ENCODE measurements at regions not wholly inside any gene's neighbourhood (a gene's known extent, or its start where the extent isn't known, plus 50 kb on each side); places are given as distances from the start of the nearest gene placed in this dataset.

DNA sequence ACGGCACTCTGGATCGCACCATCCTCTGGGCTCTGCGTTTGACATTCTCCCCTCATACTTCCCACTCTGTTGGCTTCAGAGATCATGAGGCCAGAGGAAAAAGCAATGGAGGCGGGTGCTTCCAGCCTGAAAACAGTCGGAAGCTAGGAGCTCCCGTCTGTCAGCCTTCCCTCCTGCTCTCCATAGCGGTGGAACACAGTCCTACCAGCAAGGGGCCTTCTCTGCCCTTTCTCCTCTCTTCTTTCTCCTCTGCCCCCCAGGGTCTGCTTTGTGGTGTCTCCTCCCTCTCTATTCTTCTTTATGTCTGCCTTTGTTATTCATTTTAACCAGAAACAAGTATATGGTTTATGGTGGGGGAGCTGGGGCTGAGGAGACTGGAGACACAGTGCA, 152.5 kb upstream of the NFIB start:
- no peak for DNase-seq

DNA sequence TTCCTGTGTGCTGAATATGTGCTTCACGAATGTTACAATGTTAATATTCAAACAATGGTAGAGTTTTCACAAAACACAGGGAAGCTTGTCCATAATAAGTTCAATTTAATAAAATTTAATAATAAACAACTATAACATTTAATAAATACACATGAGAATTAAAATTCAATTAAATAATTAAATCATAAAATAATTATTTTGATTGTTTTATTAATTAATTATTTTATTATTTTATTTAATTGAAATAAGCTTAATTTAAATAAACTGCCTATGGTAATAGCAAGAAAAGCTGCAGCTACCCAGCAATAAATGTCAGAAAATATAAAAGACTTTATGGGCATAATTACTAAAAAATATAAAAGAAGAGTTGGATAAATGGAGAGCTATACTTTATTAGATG, 149.0 kb upstream of the NFIB start:
- DNase-seq = no peak

DNA sequence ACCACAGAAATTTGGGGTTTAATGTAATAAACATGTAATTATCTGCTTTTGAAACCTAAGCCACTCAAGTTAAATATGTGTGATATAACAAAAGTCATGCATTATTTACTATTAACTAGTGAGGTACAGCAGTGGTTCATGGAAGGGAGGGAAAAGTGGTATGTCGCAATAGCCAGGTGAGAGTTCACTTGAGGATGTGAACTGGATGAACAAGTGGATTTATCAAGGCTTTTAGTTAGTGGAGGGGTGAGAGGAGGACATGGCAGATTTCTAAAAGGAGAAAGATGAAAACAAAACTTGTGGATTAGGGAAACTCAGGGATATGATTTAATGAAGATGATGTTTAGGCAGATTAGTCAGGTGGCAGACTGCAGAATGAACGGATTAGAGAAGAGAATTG, 141.3 kb upstream of the NFIB start:
- no peak for DNase-seq

DNA sequence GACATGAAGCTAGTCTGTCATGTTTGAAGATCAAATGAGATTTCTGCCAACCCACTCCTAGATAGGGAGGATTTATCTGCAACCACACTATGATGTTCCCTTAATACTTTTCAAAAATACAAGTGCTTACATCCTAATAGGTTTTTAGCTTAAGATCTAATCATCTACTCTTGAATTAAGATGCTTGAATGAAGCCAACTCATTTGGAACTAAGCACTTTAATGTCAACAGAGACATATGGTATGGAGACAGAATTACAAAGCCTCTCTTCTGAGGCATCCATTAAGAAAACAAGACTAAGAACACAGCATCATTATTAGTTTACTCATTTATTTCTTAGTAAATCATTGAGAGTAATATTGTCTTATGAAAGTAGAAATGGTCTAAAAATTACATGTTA, 139.3 kb upstream of the NFIB start:
- DNase-seq = no peak

DNA sequence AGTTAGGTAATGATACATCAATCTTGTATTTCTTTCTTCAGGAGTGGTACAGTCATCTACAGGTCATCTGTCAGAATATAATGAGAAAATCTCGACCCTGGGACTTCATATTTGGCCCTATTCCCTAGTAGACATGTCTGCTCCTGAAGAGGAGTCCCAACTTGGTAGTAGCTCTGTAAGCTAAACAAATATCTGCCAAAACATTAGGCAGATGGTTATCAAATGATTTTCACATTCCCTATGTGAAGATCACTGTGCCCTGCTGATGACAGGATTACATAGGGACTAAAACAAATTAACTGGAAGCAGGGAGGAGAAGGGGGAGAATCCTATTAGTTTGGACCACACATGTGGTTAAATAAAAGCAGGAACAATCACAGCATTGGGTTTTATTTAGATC, 138.6 kb upstream of the NFIB start:
- DNase-seq = no peak

DNA sequence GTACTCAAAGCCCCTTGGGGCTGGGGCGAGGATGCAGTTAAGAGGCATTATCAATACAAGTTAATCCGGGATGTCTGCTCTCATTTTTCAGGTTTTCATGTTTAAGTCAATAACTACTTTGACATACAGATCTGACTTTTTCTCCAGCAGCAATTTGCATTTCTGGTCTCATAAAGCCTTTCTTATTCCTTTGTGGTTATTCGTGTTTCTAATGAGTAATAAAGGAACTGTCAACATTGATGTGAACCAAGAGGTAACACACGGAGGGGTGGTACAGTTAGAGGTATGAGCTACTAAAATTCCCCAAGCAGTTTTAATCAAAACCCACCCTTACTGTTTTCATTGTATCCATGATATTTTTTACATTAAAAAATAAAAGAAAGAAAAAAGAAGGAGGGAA, 138.0 kb upstream of the NFIB start:
- DNase-seq = no peak

DNA sequence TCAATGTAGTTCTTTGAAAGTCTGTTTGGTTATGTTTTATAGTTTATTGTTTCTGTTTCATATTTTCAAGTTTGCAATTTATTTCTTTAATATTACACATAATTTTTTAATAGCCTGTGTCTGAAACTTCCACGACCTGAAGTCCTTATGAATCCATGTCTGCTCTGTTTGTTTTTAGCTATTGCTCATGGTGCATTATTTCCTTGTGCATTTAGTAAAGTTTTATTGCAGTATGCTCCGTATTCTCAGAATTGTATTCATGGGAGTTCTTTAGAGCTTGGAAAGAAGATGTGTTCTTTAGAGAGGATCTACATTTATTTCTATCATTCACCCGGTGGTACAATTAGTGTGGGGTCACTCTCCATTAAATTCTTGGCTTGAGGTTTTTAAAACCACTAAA, 133.2 kb upstream of the NFIB start:
- no peak for DNase-seq

DNA sequence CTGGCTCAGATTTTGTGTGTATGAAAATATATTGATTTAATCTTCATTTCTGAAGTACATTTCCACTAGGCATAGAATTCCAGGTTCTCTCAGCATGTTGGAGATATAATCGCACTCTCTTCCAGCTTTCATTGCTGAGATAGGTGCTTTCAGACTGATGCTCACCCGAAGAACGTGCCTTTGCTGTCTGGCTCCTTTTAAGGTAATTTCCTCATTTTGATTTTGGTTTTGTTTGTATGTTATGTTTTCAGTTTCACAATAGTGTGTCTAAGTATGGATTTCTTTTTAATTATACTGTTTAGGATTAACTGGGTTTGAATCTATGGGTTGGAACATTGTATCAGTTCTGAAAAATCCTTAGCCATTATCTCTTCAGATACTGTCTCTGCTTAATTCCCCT, 132.0 kb upstream of the NFIB start:
- no peak for DNase-seq

DNA sequence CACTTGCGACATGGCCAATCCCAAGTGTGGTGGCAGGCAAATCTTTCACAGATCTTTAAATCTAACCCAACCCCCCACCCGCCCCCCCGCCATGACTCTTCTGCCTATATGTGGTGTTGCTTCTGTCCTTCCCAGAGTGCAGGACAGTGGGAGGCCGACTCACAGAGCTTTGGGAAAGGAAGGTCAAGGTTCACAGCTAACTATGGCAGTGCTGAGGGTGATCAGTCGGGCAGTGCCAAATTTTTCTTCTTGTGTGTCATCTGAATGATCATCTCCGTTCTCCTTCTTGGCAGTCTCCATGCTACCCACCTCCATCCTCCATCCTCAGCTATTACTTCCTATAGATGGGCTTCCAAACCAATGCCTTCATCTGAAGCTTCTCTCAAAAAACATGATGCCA, 129.0 kb upstream of the NFIB start:
- DNase-seq = no peak

DNA sequence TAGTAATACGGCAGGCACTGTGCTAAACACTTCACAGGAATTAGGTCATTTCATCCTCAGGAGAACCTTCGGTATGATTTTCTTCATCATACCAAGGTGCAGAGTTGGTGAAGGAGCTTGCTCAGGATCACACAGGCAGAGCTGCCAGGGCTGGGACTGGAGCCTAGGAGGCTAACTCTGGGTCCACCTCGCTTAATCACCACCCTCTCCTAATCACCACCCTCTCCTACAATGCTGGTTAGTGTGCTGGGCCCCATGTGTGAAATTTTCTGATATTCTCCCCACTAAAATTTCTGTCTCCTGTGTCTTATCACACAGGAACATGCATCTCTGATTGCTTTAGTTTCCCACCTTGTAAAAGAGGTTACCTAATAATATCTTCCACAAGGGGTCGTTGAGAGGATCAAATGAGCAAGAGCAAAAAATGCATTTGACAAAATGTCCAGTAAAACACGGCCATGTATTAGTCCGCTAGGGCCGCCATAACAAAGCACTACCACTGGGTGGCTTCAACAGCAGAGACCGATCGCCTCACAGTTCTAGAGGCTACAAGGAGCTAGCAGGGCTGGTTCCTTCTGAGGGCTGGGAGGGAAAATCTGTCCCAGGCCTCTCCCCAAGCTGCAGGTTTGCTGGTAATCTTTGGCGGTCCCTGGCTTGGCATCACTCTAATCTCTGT, 128.2 kb upstream of the NFIB start:
- no peak for DNase-seq

DNA sequence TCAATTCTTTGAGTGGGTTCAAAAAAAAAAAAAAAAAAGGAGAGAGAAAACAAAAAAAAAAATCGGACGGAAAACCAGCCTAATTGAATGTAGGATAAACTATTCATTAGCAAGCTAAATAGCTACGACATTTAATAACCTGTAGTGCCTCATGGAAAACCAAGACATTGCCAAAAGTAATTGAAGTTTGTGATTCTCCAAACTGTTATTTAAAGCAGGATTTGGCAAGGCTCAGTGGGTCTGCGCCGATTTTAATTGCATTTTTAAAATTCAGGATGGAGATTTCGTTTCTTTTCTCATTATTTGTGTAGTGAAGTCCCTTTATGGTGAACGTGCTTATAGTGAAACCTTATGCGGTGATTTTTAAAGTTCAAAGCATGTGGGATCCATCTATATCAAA, 127.2 kb upstream of the NFIB start:
- no peak for DNase-seq

DNA sequence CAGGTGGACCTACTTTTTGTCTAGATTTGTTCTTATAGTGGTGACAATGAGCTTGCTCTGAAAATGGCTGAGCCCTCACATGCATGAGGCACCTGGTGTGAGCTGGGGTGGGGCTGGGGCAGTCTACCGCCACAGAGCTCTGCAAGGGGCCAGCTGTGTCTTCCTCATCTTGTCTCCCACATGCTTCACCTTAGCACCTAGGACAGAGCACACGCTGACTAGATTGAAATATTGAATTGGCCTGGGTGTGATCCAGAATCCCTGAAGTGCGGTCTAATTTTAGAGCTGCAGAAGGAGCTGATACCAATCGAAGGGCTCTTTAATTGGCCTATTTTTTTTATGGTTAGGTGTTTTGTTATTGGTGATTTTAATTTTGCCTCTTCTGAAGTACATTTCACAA, 126.1 kb upstream of the NFIB start:
- no peak for DNase-seq

DNA sequence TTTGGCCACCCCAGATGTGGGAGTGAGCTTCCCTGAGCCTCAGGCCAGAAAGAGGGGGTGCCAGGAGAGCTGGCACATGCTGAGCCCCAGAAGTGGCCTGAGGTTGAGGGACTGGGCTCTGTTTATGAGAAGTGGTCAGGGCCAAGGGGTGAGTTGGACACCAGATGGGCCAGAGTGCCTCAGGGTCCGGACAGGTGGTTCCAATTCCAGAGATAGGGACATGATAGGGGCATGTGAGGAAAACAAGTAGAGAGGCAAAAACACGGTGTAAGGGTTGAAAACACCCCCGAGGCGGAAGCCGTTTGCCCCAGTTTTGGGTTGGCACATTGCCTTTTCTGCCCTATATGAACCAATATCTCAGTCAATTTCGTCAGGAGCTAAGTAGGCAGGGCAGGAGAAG, 125.6 kb upstream of the NFIB start:
- no peak for DNase-seq

DNA sequence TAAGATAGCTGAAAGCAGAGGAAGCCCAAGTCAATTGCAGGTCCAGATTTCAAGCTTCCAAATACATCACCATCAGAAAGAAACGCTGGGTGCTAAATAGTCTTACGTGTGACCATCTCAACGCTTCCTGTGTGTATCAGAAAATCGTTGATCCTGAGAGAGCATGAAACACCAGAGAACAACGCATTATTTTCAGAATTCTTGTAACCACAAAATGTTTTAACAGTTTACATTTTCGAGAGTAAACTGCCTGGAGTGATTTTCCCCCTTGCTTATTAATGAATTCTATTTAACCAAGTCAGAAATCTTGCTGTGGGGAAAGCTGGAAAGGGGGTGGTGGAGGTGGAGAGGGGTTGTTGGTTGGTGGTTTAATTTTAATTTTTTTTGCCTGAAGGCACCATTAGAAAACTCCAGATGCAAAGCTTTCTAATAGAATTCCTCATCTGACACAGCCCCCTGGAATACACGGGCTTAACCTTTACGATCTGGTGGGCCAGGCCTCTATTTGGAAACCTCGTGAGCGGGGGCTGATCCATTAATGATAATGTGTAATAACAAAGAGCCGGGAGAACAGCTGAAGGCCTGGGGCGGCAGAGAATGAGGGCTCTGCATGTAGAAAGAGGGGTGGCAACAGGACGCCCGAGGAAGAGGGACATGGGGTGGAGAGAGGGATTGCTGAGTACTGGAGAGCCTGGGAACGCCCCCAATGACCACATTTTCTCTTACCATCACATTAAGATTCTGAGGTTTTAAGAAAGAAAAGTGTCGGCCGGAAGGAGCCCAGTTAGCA, 124.5 kb upstream of the NFIB start:
- DNase-seq = no peak

DNA sequence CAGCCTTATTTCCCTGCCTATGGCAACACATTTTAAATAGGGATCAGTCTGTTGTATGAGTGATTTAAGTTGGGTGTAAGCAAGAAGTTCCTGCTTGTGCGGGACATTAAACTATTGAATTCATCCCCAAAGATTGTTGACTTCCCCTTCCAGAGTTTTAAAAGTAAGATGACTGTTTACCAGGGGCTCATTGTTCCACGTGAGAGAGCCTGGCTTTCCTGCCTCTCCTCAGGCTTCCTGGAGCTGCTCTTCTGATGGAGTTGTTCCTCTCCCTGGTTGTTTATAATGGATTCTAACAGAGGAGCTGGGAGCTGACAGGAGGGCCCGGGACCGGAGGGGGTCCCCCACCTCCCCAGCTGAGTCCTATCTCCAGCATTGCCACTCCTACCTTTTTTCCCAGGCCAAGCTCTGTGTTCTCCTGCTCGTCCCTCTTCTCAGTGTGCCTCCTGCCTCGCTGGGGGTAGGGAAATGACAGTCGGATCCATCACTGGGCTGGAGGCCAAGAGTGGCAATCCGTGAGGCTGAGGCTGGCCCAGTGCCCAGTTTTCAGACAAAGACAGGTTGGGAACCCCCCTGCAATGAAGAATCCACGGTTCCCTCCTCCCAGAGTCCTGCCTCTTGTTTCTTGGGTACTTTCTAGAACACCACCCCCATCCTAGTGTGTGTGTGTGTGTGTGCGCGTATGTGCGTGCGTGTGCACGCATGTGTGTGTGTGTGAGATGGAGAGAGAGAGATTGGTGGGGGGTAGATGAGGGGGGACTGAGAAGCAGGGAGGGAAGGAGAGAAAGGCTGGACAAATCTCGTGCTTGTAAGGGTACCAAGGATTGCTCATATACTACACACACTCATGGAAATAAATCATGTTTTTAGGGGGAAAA, 123.7 kb upstream of the NFIB start:
- peak; percentile 47 for DNase-seq

DNA sequence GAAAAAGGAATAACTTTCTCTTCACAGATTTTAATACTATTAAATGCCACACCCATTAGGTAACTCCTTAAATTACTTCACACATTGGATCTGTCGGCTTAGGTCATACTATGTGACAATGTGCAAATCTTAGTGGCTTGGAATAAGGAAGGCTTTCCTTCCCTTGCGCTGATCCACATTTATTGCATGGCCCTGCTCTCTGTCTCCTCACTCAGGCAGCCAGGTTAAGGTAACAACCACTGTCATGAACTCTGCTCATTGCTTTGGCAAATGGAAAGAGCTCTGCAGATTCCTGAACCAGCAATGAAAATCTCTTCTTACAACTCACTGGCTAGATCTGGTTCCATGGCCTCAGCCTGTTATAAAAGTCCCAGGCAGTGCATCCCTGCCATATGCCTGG, 121.9 kb upstream of the NFIB start:
- no peak for DNase-seq

DNA sequence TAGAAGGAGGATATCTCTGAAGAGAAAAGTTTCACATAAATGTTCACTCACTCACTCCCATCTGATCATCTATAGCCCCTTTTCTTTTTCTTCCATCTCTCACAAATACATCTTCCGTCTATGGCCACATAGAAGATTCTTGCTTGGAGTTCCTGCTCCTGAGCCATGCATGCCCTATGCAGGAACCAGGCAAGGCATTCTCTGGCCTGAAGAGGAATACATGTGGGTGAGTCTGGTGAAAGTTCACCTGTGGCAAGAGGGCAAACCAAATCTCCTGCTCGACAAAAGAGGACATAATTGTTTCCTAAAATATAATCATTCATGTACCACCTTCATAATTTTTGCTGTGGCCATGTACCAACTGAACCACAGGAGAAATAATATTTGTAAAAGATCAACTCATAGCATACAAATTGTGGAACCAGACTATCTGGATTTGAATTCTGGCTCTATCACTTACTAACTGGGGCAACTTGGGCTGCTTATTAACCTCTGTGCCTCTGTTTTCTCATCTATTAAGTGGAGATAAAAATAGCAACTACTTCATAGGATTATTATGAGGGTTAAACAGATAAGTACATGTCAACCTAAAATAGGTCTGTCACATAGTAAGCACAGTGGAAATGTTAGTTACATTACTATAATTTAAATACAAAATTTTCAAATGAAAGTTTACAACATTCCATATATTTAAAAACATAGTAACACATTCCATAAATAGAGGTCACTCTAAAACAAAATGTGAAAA, 121.2 kb upstream of the NFIB start:
- DNase-seq = no peak

DNA sequence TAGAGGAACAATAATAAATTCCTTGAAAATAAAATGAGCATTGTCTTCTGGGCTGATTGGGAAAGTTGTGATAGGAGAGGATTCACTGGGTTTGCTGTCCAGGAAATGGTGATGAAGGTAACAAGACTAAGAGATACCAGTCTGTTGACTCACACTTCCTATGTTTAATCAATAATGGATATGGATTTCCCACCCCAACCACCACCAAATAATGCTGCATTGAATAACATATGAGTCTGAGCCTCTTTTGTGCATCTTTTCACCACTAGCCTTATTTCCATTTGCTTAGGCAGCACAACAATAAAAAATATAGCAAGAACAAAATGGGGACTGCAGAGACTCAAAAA, 120.2 kb upstream of the NFIB start:
- no peak for DNase-seq

DNA sequence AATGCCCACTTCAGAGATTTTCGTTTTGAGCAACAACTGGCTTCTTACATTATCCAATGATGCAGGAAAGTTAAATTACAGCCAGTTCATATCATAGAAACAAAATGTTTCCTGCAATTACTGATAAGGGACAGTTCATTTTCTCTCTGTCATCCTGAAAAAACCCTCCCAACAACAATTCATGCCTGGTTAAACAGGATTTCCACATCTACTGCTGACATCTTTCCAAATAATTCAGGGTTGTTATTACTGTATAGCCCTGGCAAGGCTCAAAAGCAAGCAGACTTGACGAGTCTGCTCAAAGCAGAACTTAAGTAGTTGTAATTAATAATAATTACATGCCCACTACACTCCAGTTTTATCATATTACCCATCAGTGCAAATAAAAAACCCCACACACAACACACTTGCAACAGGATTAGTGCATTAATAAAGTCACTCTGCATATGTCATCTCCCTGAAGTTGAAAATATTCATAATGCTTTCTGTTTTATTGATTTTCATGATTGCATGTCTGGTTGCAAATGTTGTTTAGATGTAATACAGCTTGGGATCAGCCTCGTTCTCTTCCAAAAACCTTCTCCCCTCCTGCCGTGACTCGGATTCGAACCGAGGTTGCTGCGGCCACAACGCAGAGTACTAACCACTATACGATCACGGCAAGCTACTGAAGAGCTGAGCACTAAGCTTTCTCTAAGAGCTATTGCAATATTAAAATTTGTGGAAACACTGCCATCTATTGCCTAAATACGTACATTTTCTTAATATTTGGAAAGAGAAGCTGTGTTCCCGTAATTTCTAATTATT, 119.6 kb upstream of the NFIB start:
- DNase-seq = peak; percentile 33

DNA sequence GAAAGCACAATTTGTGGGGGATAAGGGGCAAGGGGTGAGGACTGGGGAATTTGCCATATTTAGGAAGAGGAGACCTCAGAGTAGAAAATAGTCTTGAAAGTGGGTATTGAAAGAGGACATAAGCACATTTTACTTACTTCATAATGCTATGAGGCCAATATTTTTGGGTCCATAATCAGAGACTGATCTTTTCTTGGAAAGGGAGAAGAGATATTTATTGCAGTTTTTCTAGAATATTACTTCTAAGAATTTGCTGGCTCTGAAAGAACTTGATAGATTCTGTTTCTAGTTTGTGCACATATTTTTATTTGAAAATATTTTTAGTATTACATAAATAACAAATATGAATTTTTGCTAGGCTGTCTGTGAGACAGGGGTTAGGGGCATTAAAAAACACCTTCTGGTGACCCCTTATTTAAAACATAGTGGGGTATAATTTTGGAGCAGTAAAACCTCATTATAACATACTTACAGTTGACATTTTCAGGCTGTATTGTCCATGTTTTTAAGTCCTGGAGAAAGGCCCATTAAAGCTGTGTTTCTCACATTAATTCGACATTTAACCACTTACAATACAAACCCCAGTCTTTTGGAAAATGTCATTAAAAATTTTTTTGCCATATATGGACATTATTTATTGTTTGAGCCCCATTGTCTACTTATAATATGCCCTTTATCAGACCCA, 118.9 kb upstream of the NFIB start:
- no peak for DNase-seq

DNA sequence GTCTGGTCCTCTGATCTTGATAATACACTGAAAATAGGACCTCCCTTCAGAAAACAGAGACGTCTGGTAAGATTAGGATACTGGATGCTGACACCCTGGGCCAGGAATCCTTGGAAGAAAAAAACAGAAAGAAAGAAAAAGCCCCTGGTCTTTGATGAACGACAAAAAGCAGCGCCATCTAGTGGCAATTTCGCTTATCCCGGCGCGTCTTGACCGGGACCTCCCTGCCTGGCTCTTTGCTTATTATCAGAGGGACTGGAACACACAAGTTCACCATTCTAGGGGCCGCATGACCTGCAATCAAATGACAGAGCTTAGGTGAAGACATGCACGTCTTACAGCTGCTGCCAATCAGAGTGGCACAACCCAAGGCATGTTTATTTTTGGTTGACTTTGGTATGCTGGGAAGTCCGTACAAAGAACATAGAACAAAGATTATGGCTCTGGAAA, 114.9 kb upstream of the NFIB start:
- peak; percentile 79 for DNase-seq

DNA sequence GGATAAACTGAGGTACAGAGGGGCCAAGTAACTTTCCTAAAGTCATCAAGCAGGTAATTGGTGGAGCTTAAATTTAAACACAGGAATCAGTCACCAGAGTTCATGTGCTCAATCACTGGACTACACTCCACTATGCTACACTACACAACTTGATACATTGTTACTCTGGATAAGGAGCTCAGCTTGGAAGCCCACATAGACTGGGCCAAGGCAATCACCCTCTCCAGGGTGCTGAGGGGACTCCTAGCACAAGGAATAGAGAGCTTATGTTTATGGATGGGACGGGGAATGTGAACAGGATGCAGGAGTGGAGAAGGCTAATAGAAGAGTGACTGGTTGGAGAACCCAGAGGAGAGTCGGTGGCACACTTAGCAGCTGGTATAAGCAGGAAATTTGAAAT, 113.5 kb upstream of the NFIB start:
- no peak for DNase-seq
